ENCODE measurements at regions not wholly inside any gene's neighbourhood (a gene's known extent, or its start where the extent isn't known, plus 50 kb on each side); places are given as distances from the start of the nearest gene placed in this dataset.

DNA sequence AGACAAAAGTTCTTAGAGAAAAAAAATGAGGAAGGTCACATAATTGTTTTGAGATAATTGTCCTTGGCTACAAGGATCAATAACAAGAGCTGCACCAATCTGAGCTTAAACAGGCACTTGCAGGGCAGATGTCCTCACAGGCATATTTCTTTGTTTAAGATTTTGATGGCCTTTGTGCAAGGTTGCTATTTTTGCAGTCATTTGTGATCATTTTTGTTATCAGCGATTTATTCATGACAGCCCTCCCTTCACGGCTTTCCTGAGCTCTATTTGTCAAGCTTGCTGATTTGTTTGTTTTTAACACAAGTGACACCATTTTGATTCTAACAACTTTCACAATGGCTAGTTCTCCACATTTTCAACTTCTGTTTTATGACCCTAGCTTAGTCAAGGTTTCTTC is 418.6 kb upstream of the REG3G start:
- DNase-seq = no peak
- TF ChIP-seq POLR2A (IDR thresholded peaks at IDR 0.05; ENCODE audit: low read length) = no peak

GRCh38 chr2:78614726-78615125 is 410.8 kb upstream of the REG3G start:
- DNase-seq = no peak
- TF ChIP-seq GATA1 (IDR thresholded peaks at IDR 0.05; ENCODE audit: low read depth, low read length) (no peak), POLR2A (IDR thresholded peaks at IDR 0.05; ENCODE audit: low read length) (no peak)

GRCh38 chr2:78615956-78616355 is 409.5 kb upstream of the REG3G start:
- TF ChIP-seq GATA1 (IDR thresholded peaks at IDR 0.05; ENCODE audit: low read depth, low read length) (no peak), POLR2A (IDR thresholded peaks at IDR 0.05; ENCODE audit: low read length) (no peak)

GRCh38 chr2:78634425-78634824 is 391.1 kb upstream of the REG3G start:
- TF ChIP-seq POLR2A (IDR thresholded peaks at IDR 0.05; ENCODE audit: low read length) = no peak
- no peak for TF ChIP-seq GATA1 (IDR thresholded peaks at IDR 0.05; ENCODE audit: low read depth, low read length)
- no peak for DNase-seq

More at GRCh38 chr2:78615956-78616355, 409.5 kb upstream of the REG3G start:
- DNase-seq = no peak

DNA sequence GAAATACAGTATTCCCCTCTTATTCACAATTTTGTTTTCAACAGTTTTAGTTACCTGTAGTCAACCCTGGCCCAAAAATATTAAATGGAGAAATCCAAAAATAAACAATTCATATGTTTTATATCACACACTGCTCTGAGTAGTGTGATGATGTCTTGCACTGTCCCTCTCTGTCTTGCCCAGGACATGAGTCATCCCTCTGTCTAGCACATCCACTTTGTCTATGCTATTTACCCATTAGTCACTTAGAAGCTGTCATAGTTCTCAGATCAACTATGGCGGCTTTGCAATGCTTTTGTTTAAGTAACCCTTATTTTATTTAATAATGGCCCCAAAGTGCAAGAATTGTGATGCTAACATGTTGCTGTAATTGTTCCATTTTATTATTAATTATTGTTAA is 380.6 kb upstream of the REG3G start:
- TF ChIP-seq POLR2A (IDR thresholded peaks at IDR 0.05; ENCODE audit: low read length) = no peak
- no peak for TF ChIP-seq GATA1 (IDR thresholded peaks at IDR 0.05; ENCODE audit: low read depth, low read length)

DNA sequence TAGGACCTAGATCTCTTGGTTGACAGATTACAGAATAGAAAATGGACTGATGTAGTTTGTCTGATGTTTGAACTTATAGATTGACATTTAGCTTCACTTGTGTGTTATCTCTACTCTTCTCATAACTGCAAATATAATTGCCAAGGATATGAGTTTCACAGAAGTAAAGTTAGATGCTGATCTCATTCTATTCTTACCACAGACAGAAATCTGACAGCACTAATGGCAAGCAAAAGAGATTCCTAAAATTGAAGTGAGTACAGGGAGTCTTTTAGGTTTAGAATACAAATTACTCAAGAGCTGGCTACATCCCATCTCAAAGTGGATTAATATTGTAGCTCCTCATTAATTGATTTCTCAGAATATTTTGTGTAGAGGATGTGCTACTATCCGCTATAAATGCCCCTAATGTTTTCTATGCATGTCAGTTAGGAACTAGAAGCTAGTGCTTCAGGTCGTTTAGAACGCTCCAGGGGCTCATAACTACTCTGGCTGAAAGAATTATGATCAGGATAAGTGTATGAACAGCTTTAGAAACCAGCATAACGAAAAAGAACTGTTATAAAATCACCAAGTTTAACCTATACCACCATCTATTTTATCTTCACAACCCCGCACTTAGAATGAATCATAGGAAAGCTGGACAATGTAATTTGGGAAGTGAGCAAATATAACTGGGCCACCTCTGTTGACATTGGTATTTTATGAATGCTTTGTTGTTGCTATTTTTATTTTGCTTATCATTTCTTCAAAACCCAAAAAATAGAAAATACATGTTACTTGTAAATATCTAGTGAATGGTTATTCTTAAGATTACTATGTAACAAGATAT is 378.8 kb upstream of the REG3G start:
- DNase-seq = no peak
- TF ChIP-seq GATA1 (IDR thresholded peaks at IDR 0.05; ENCODE audit: low read depth, low read length) = no peak
- TF ChIP-seq POLR2A (IDR thresholded peaks at IDR 0.05; ENCODE audit: low read length) = no peak

More for the DNA sequence above, 380.6 kb upstream of the REG3G start:
- no peak for DNase-seq

DNA sequence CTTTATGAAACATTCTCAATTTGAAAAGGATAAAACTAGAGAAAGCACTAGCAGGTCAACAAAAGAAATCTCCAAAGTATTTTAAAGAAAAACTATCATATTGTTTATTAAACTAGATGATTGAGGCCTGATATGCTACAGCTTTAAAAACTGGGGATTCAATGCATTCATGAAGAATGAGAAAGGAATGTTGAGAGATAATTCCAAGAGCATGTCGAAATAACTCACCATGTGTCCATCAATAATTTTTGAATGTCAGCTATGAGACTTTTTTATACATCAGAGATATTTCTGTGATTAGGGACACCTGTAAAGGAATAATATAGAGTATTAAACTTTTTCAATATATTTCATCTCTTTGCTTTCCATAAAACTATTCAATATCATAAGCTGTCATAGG is 376.9 kb upstream of the REG3G start:
- no peak for DNase-seq
- TF ChIP-seq GATA1 (IDR thresholded peaks at IDR 0.05; ENCODE audit: low read depth, low read length) = no peak
- TF ChIP-seq POLR2A (IDR thresholded peaks at IDR 0.05; ENCODE audit: low read length) = no peak

GRCh38 chr2:78654941-78655340 is 370.6 kb upstream of the REG3G start:
- DNase-seq = no peak
- TF ChIP-seq POLR2A (IDR thresholded peaks at IDR 0.05; ENCODE audit: low read length) = no peak
- TF ChIP-seq GATA1 (IDR thresholded peaks at IDR 0.05; ENCODE audit: low read depth, low read length) = no peak

DNA sequence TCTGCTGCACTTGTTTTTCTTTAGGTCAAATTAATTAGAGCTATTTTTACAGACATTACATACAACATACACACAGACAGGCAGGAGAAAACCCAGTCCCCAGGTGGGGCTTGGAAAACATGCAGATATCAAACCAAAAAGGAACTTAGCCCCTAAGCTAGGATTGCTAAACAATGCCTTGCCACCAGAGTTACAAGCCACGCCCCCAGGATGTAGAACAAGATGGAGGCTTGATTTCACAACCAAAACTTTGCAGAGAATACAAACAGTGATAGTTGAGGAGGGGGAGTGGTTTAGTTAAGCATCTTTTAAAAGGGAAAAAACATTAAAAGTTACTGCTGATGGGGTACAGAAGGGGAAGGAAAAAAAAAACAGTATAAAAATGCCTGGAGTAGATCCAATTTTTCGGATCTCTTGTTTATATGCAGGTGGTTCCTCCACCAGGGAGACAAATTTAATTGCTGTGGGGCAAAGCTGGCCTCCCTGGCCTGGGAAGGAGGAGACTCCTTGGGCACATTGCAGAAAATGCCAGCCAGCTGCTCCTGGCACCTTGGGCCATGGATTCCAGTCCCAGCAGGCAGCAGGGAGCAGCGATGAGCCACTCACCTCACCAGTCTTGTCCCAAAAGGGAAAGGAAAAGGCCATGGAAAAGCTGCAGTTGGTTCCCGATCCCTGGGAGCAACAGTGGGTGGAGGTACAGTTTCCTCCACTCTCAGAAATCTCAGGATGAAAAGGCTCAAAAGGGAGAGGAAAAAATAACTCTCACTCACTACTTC is 348.4 kb upstream of the REG3G start:
- no peak for DNase-seq
- TF ChIP-seq GATA1 (IDR thresholded peaks at IDR 0.05; ENCODE audit: low read depth, low read length) (no peak), POLR2A (IDR thresholded peaks at IDR 0.05; ENCODE audit: low read length) (no peak)

DNA sequence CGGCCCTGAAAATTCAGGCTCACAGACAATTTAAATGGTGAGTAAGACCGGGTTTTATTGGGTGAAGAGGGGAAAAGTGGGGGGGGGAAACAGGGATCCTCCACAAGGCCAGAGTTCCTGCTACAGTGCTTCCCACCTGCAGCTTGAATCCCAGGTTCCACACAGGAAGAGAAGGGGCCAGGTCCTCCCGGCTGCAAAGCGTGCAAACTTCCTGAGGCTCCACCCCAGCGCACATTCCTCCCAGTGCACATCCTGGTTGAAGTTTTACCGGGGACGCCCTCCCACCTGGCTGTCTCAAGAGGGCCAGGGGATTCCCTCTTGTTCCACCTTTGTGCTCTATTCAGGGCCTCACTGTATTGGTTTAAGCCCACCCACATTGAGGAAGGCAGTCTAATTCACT is 347.7 kb upstream of the REG3G start:
- DNase-seq = no peak
- TF ChIP-seq GATA1 (IDR thresholded peaks at IDR 0.05; ENCODE audit: low read depth, low read length) (no peak), POLR2A (IDR thresholded peaks at IDR 0.05; ENCODE audit: low read length) (no peak)

DNA sequence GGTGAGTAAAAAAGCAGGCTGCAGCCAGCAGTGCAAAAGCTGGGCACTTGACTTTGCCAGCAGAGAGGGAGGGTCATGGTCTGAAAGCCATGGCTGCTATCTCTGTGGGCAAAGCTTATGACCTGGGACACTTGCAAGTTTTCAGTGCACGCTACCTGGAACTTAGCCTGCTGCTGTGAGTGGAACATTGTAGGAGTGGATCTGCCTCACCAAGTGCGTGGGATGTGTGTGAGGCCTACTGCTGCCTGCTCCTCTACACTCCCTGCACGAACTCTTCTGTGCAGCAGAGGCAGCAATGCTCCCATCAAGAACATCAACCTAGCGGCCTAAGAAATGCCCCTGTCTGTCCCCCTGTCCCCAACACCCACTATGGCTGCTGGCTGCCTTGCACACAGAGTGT is 344.1 kb upstream of the REG3G start:
- no peak for DNase-seq
- no peak for TF ChIP-seq GATA1 (IDR thresholded peaks at IDR 0.05; ENCODE audit: low read depth, low read length)
- TF ChIP-seq POLR2A (IDR thresholded peaks at IDR 0.05; ENCODE audit: low read length) = no peak

DNA sequence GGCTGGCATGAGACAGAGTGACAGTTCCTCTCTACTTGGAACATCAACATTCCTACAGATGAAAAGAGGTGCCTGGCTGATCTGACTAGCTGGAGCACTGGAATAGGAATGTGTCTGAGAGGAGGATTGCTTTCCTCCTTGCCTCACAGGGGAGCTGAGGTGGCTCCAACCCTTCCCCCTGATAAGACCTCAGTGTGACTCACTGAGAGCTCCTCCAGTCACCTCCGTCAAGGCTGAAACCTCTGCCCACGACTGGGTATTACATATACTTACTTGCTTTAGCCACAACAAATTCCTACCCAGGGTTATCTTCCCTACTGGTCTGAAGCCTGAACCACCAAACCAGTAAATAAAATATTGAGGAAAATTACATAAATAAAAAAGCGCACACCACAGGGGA is 342.7 kb upstream of the REG3G start:
- DNase-seq = no peak
- TF ChIP-seq POLR2A (IDR thresholded peaks at IDR 0.05; ENCODE audit: low read length) = no peak
- TF ChIP-seq GATA1 (IDR thresholded peaks at IDR 0.05; ENCODE audit: low read depth, low read length) = no peak

DNA sequence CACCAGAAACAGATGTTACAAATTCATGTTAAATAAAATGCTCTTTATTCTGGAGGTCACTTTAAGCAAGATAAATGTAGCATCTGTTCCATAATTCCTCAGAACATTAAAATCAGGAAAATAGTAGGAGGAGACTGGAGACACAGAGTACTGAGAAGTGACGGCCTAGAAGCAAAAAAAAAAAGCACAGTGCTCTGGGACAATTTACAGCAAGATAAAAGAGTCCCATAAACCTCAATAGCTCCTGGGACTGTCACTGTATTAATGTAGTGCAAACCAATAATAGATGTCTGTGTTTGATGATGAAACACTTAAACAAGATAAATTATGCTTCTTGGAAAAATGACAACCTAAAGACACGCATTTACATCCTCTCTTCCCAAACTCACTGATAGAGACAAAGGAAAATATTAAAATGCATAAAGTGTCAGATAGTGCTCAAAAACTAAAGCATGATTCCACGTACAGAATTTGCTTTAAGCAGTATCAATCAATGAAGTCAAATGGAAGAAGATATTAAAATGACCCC is 338.8 kb upstream of the REG3G start:
- DNase-seq = no peak
- TF ChIP-seq POLR2A (IDR thresholded peaks at IDR 0.05; ENCODE audit: low read length) (no peak), GATA1 (IDR thresholded peaks at IDR 0.05; ENCODE audit: low read depth, low read length) (no peak)

DNA sequence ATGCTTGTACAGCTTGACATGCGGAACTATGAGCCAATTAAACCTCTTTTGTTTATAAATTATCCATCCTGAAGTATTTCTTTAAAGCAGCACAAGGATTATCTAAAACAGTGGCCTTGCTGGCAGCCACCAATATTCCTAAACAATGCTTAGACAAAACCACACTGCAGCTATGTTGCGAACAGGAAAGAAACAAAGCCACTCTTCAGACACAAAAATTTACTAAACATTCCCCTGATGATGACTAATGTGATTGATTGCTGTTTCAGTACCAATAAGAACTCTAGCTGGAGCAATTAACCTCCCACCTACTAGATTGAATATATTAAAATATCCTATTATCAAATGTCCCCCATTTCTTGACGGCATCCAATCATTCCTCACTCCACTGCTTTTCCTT is 325.8 kb upstream of the REG3G start:
- TF ChIP-seq GATA1 (IDR thresholded peaks at IDR 0.05; ENCODE audit: low read depth, low read length) = no peak
- TF ChIP-seq POLR2A (IDR thresholded peaks at IDR 0.05; ENCODE audit: low read length) = no peak
- DNase-seq = no peak
